Glutamatergic neuron (in vitro differentiated cells): ENCODE measurements at regions not wholly inside any gene's neighbourhood (a gene's known extent, or its start where the extent isn't known, plus 50 kb on each side); places are given as distances from the start of the nearest gene placed in this dataset.

Experiments
- DNase-seq: peaks from one replicate; pipeline ENCODE4 v3.0.0; 2022
- H3K27ac Mint-ChIP-seq: one replicate; pipeline ENCODE4 v1.8.0; 2020; ENCODE audit warnings: mild to moderate bottlenecking, mixed read lengths, inconsistent platforms; ENCODE audit not compliant: unreplicated experiment
- H3K27me3 Mint-ChIP-seq: one replicate; pipeline ENCODE4 v1.8.0; 2020; ENCODE audit warnings: mild to moderate bottlenecking, moderate library complexity, mixed read lengths, inconsistent platforms; ENCODE audit not compliant: unreplicated experiment
- H3K36me3 Mint-ChIP-seq: one replicate; pipeline ENCODE4 v1.8.0; 2020; ENCODE audit warnings: mild to moderate bottlenecking, mixed read lengths, inconsistent platforms; ENCODE audit not compliant: unreplicated experiment
- H3K4me1 Mint-ChIP-seq: one replicate; pipeline ENCODE4 v1.8.0; 2020; ENCODE audit warnings: mild to moderate bottlenecking, low read depth, mixed read lengths, inconsistent platforms; ENCODE audit not compliant: unreplicated experiment
- H3K4me3 Mint-ChIP-seq: one replicate; pipeline ENCODE4 v1.8.0; 2020; ENCODE audit warnings: mild to moderate bottlenecking, mixed read lengths, inconsistent platforms; ENCODE audit not compliant: unreplicated experiment
- H3K9me3 Mint-ChIP-seq: one replicate; pipeline ENCODE4 v1.8.0; 2020; ENCODE audit warnings: mild to moderate bottlenecking, moderate library complexity, mixed read lengths, inconsistent platforms; ENCODE audit not compliant: unreplicated experiment
- CTCF ChIP-seq: fragments of 200-600 bp; sonication (generic); IDR thresholded peaks from one replicate; pipeline ENCODE4 v1.5.0; 2021; ENCODE audit not compliant: partially characterized antibody, unreplicated experiment

DNA sequence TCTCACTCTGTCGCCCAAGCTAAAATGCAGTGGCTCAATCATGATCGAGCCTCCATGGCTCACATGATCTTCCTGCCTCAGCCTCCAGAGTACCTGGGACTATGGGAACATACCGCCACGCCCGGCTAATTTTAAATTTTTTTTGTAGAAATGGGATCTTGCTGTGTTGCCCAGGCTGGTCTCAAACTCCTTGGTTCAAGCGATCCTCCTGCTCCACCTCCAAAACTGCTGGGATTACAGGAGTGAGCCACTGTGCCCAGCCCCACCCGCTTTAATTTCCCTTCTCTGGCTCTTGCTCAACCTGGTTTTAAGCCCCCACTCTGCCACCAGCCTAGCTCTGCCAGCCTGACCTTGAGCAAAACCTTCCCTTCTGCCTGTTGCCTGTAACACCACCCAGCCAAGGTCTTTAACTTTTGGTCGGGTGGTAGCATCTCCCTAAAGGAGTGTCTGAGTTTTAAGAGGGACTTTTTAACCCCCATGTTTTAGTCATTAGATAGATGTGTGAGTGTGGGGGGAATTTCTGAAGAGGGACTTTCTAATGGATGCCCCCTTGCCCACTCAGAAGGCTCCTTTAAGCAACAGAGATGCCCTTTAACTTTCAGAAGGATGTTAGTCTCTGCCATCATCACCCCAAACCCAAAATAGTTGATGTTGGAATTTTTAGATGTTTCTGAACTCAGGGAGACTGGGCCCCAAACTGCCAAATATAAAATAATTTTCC lies 71.8 kb upstream of the FOXP4 start:
- Mint-ChIP-seq H3K4me1 (peaks cover 28% of the 10 kb centered on the region), H3K27me3 (peaks cover 19% of the 10 kb centered on the region)

DNA sequence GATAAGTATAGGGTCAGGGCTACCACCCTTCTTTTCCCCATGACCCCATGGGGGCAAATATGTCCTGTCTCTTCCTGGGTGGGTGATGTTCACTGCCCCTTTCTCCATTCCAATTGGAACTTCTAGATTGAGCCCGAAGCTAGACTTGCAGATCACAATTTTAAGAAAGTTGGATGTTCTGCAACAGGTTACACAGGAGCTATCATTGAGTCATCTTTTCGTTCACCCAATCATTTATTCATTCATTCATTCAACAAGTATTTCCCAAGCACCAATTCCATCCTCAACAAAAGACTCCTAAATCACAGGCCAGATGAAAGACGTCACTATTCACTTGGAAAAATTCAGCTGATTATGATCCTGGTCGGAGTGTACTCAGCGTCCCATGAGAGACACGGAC lies 71.0 kb upstream of the FOXP4 start:
- Mint-ChIP-seq H3K4me1 (peaks cover 24% of the 10 kb centered on the region), H3K27me3 (peaks cover 13% of the 10 kb centered on the region), H3K9me3 (peaks cover 4% of the 10 kb centered on the region), H3K4me3 (no peak overlapping the region), H3K27ac (no peak overlapping the region), H3K36me3 (no peaks in the 10 kb centered on the region)
- no peak for DNase-seq
- TF ChIP-seq CTCF: no peak

More for the DNA sequence above, 71.8 kb upstream of the FOXP4 start:
- Mint-ChIP-seq H3K9me3 (peaks cover 6% of the 10 kb centered on the region), H3K4me3 (no peak overlapping the region), H3K36me3 (no peaks in the 10 kb centered on the region), H3K27ac (no peak overlapping the region)
- no peak for TF ChIP-seq CTCF
- no peak for DNase-seq

- DNase-seq: no peak
- Mint-ChIP-seq H3K27ac (no peak overlapping the region), H3K27me3 (peaks cover 13% of the 10 kb centered on the region), H3K9me3 (peaks cover 4% of the 10 kb centered on the region), H3K36me3 (no peaks in the 10 kb centered on the region), H3K4me1 (peaks cover 24% of the 10 kb centered on the region), H3K4me3 (no peak overlapping the region)
- no peak for TF ChIP-seq CTCF
These were observed 70.3 kb upstream of the FOXP4 start for GRCh38 chr6:41475737-41476357.

GRCh38 chr6:41476401-41476800 lies 69.8 kb upstream of the FOXP4 start:
- no peaks in the 10 kb centered on the region for H3K36me3 Mint-ChIP-seq
- H3K9me3 Mint-ChIP-seq: peaks cover 4% of the 10 kb centered on the region
- peaks cover 10% of the 10 kb centered on the region for H3K27me3 Mint-ChIP-seq
- H3K27ac Mint-ChIP-seq: peak overlapping the region; percentile 3
- H3K4me3 Mint-ChIP-seq: no peak overlapping the region
- peaks cover 22% of the 10 kb centered on the region for H3K4me1 Mint-ChIP-seq
- no peak for TF ChIP-seq CTCF
- no peak for DNase-seq

DNA sequence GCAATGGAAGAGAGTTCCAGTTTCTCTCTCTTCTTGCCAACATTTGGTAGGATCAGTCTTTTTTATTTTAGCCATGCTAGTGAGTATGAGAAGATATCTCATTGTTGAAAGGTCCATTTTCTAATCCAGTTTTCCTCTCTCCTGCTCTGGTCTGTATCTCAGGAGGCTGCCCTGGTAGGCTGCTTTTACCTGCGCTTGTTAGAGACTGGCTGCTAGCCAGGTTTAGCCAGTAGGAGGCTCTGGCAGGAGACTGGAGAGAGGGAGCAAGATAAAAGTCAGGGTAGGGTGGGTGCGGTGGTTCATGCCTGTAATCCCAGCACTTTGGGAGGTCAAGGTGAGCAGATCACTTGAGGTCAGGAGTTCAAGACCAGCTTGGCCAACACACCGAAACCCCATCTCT lies 68.6 kb upstream of the FOXP4 start:
- Mint-ChIP-seq H3K36me3 (no peaks in the 10 kb centered on the region), H3K27me3 (peaks cover 4% of the 10 kb centered on the region), H3K4me3 (no peak overlapping the region), H3K4me1 (peaks cover 15% of the 10 kb centered on the region), H3K27ac (no peak overlapping the region), H3K9me3 (peaks cover 4% of the 10 kb centered on the region)
- no peak for DNase-seq
- TF ChIP-seq CTCF: no peak
